ENCODE measurements at regions not wholly inside any gene's neighbourhood (a gene's known extent, or its start where the extent isn't known, plus 50 kb on each side); places are given as distances from the start of the nearest gene placed in this dataset.
"Not testable (repeated sequence)": the region's sequence is repeated elsewhere in the genome, so short reads cannot be mapped to it uniquely, and the experiment has no call there.

GRCh38 chr2:133840761-133841160, 272.5 kb upstream of the NCKAP5 start:
- DNase-seq (ENCODE audit: low read depth) = no peak

- DNase-seq (ENCODE audit: low read depth) = peak; percentile 97
These were observed 273.6 kb upstream of the NCKAP5 start for GRCh38 chr2:133841900-133842299.

GRCh38 chr2:133842446-133842845, 274.2 kb upstream of the NCKAP5 start:
- no peak for DNase-seq (ENCODE audit: low read depth)

GRCh38 chr2:133843091-133843490, 274.8 kb upstream of the NCKAP5 start:
- peak; percentile 7 for DNase-seq (ENCODE audit: low read depth)

- no peak for DNase-seq (ENCODE audit: low read depth)
These were observed 275.3 kb upstream of the NCKAP5 start for GRCh38 chr2:133843551-133843950.

- peak; percentile 65 for DNase-seq (ENCODE audit: low read depth)
These were observed 276.1 kb upstream of the NCKAP5 start for GRCh38 chr2:133844214-133844892.

- no peak for DNase-seq (ENCODE audit: low read depth)
These were observed 278.2 kb upstream of the NCKAP5 start for GRCh38 chr2:133846476-133846875.

GRCh38 chr2:133847591-133847990, 279.3 kb upstream of the NCKAP5 start:
- DNase-seq (ENCODE audit: low read depth) = no peak

- no peak for DNase-seq (ENCODE audit: low read depth)
These were observed 279.9 kb upstream of the NCKAP5 start for GRCh38 chr2:133848111-133848649.

- no peak for DNase-seq (ENCODE audit: low read depth)
These were observed 281.1 kb upstream of the NCKAP5 start for GRCh38 chr2:133849341-133849740.

- DNase-seq (ENCODE audit: low read depth) = no peak
These were observed 286.4 kb upstream of the NCKAP5 start for GRCh38 chr2:133854603-133855200.

- DNase-seq (ENCODE audit: low read depth) = no peak
These were observed 287.3 kb upstream of the NCKAP5 start for GRCh38 chr2:133855526-133855925.

GRCh38 chr2:133856678-133857077, 288.4 kb upstream of the NCKAP5 start:
- no peak for DNase-seq (ENCODE audit: low read depth)

GRCh38 chr2:133859578-133859977, 291.3 kb upstream of the NCKAP5 start:
- no peak for DNase-seq (ENCODE audit: low read depth)

GRCh38 chr2:133862400-133862977, 294.2 kb upstream of the NCKAP5 start:
- DNase-seq (ENCODE audit: low read depth) = no peak

- no peak for DNase-seq (ENCODE audit: low read depth)
These were observed 295.0 kb upstream of the NCKAP5 start for GRCh38 chr2:133863106-133863800.

GRCh38 chr2:133865141-133865540, 296.9 kb upstream of the NCKAP5 start:
- no peak for DNase-seq (ENCODE audit: low read depth)

- DNase-seq (ENCODE audit: low read depth) = no peak
These were observed 298.9 kb upstream of the NCKAP5 start for GRCh38 chr2:133867166-133867565.

GRCh38 chr2:133871545-133872209, 303.4 kb upstream of the NCKAP5 start:
- peak; percentile 9 for DNase-seq (ENCODE audit: low read depth)

GRCh38 chr2:133878326-133878725, 310.1 kb upstream of the NCKAP5 start:
- DNase-seq (ENCODE audit: low read depth) = no peak

- no peak for DNase-seq (ENCODE audit: low read depth)
These were observed 311.4 kb upstream of the NCKAP5 start for GRCh38 chr2:133879703-133880102.

GRCh38 chr2:133882159-133882558, 313.9 kb upstream of the NCKAP5 start:
- DNase-seq (ENCODE audit: low read depth) = not testable (repeated sequence)

Measured in stromal cell of bone marrow (primary cell).